Left ventricle myocardium inferior (tissue), 1 donor: ENCODE measurements at regions not wholly inside any gene's neighbourhood (a gene's known extent, or its start where the extent isn't known, plus 50 kb on each side); places are given as distances from the start of the nearest gene placed in this dataset.
"Not testable (repeated sequence)": the region's sequence is repeated elsewhere in the genome, so short reads cannot be mapped to it uniquely, and the experiment has no call there.

Source experiments
- DNase-seq: peaks from one replicate; pipeline ENCODE4 v3.0.0-alpha.2; 2020
- H3K27ac ChIP-seq: fragments of 200-600 bp; replicated peaks from 2 replicates; pipeline ENCODE4 v1.8.0; 2021
- H3K27me3 ChIP-seq: fragments of 200-600 bp; 2 replicates; pipeline ENCODE4 v1.8.0; 2021; ENCODE audit warnings: low read depth
- H3K36me3 ChIP-seq: fragments of 200-600 bp; 2 replicates; pipeline ENCODE4 v1.8.0; 2021
- H3K4me1 ChIP-seq: fragments of 200-600 bp; 2 replicates; pipeline ENCODE4 v1.8.0; 2021
- H3K4me3 ChIP-seq: fragments of 200-600 bp; 2 replicates; pipeline ENCODE4 v1.8.0; 2021; ENCODE audit warnings: mild to moderate bottlenecking, moderate library complexity
- H3K9me3 ChIP-seq: fragments of 200-600 bp; replicated peaks from 2 replicates; pipeline ENCODE4 v1.8.0; 2021
- intact Hi-C: fragments of 100-400 bp; cut with micrococcal nuclease; formaldehyde crosslinking; loops from one replicate; pipeline ENCODE4 v1.11.0; 2022
- TF ChIP-seq, protein P1 (sequence below): fragments of 200-600 bp; IDR thresholded peaks from 2 replicates; pipeline ENCODE4 v1.8.0; 2021; ENCODE audit warnings: antibody characterized with exemption, mild to moderate bottlenecking, borderline replicate concordance
- donor health status: DM: no; HTN: yes; CAD: no; lungs with severe emphysema.

DNA sequence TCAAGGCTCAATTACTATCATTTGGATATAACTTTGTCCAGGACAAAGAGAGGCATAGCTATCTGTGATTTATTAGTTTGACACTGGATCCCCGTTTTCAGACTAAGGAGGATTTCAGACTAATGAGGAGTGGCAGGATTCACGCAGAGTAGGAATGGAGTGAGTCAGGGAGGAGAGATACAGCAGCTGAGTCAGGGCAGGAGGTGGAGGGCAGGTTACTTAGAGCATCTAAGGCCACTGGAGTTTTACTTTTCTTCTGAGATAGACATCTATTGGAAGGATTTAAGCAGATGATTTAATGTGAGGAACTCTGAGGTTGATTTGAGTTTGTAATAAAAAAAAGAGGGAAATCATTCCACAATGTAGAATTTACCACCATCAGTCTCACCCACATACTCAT, 110.6 kb downstream of the RPIA start:
- H3K27me3 ChIP-seq, H3K27ac ChIP-seq, intact Hi-C loops, H3K4me3 ChIP-seq, DNase-seq, H3K36me3 ChIP-seq, H3K4me1 ChIP-seq, H3K9me3 ChIP-seq: not testable (repeated sequence)

DNA sequence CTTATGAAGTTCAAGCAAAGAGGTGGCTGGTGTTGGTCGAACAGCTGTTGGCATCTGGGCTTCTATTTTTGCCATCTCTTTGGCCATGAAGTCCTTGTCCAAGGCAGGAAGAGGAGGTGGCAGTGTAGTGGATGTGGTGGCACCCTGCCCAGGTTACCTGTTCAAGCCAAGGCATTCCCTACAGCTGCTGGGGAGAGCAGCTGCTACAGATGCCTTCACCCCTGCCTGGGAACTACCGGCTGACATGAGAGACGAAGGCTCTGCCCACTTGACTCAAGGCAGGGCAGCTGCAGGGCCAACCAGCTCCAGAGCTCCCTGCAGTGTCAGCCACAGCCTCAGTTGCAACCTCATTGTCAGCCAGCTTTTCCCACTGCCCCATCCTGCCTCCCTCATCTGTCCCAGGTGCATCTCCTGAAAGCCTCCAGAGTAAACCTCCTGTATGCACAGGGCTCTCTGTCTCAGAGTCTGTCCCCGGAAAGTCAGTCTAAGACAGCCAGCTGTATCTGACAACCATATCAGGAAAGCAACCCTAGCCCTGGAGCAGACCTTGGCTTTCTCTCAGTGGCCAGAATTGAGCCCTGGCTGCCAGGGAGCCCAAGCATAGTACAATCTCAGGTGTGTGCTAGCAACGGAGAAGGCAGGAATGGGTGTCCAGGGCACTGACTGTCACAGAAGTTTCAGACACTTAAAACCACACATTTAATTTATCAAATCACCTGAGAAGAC, 115.9 kb downstream of the RPIA start:
- intact Hi-C loops = no loop called here
- TF ChIP-seq, protein P1, sequence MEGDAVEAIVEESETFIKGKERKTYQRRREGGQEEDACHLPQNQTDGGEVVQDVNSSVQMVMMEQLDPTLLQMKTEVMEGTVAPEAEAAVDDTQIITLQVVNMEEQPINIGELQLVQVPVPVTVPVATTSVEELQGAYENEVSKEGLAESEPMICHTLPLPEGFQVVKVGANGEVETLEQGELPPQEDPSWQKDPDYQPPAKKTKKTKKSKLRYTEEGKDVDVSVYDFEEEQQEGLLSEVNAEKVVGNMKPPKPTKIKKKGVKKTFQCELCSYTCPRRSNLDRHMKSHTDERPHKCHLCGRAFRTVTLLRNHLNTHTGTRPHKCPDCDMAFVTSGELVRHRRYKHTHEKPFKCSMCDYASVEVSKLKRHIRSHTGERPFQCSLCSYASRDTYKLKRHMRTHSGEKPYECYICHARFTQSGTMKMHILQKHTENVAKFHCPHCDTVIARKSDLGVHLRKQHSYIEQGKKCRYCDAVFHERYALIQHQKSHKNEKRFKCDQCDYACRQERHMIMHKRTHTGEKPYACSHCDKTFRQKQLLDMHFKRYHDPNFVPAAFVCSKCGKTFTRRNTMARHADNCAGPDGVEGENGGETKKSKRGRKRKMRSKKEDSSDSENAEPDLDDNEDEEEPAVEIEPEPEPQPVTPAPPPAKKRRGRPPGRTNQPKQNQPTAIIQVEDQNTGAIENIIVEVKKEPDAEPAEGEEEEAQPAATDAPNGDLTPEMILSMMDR = no peak

DNA sequence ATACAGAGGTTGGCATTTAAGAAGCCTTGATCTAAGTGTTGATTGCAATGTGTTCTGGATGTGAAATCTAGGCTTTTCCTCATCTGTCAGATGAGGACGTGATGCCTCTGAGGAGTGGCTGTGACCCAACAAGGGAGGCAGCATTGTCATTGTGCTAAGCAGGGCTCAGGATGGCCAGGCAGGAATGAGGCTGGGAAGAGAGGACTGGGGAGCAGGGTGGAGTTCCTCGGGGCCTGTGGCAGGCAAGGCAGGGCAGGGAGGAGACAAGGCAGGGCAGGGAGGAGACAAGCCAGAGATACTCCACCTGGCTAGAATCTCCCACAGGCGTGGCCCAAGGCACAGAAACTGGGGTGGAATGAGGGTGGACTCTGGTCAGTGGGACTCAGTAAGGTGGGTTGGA, 116.6 kb downstream of the RPIA start:
- TF ChIP-seq, protein P1 = no peak
- H3K4me1 ChIP-seq = no peaks in the 10 kb centered on the region
- peaks cover 29% of the 10 kb centered on the region for H3K27me3 ChIP-seq
- H3K4me3 ChIP-seq = no peak overlapping the region
- intact Hi-C loops = no loop called here
- H3K36me3 ChIP-seq = no peaks in the 10 kb centered on the region
- no peaks in the 10 kb centered on the region for H3K9me3 ChIP-seq
- DNase-seq = no peak
- H3K27ac ChIP-seq = no peak overlapping the region

More for the DNA sequence above, 115.9 kb downstream of the RPIA start:
- Histone ChIP-seq H3K36me3 (no peaks in the 10 kb centered on the region), H3K27me3 (peaks cover 29% of the 10 kb centered on the region), H3K9me3 (no peaks in the 10 kb centered on the region), H3K27ac (no peak overlapping the region), H3K4me1 (no peaks in the 10 kb centered on the region), H3K4me3 (no peak overlapping the region)
- DNase-seq = no peak

DNA sequence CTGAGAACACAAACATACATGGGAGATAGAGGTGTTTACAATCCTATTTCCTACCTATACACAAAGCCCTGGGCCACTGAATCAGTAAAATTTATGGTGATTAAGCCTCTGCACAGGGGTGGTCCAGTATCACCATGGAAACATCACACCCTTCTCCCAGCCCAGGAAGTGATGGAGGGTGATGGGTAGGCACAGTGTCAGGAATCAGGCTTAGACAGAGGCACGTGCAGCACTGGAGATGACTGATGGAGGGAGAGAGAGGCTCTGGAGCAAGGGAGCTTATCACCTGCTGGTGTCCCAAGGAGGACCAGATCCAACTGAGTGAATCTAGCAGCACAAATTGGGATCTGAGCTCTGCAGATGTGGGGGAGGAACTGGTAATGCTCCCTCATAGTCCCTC, 117.2 kb downstream of the RPIA start:
- TF ChIP-seq, protein P1 = no peak
- Histone ChIP-seq H3K27me3 (peaks cover 29% of the 10 kb centered on the region), H3K27ac (no peak overlapping the region), H3K9me3 (no peaks in the 10 kb centered on the region), H3K36me3 (no peaks in the 10 kb centered on the region), H3K4me1 (no peaks in the 10 kb centered on the region), H3K4me3 (no peak overlapping the region)
- DNase-seq = no peak
- intact Hi-C loops = no loop called here

DNA sequence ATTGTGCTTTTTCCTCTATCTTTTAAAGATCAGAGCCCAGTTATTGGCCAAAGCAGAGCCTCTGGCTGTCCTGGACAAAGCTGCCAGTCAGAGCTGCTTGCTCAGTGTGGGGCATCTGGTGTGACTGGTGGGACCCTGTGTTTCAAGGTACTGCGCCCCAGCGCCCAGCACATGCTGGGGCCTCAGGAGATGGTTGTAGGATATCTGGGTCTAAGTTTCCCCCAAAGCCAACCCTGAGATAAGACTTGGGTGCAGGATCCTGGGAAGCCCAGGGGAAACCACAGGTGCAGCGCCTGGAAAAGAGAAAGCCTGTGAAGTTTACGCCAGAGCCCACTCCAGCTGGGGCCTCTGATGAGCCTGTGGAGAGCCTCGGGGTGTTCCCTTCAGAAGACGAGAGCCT, 117.7 kb downstream of the RPIA start:
- DNase-seq = no peak
- H3K9me3 ChIP-seq = no peaks in the 10 kb centered on the region
- no peaks in the 10 kb centered on the region for H3K4me1 ChIP-seq
- TF ChIP-seq, protein P1 = no peak
- intact Hi-C loops = no loop called here
- H3K27ac ChIP-seq = no peak overlapping the region
- peaks cover 29% of the 10 kb centered on the region for H3K27me3 ChIP-seq
- no peaks in the 10 kb centered on the region for H3K36me3 ChIP-seq
- no peak overlapping the region for H3K4me3 ChIP-seq

DNA sequence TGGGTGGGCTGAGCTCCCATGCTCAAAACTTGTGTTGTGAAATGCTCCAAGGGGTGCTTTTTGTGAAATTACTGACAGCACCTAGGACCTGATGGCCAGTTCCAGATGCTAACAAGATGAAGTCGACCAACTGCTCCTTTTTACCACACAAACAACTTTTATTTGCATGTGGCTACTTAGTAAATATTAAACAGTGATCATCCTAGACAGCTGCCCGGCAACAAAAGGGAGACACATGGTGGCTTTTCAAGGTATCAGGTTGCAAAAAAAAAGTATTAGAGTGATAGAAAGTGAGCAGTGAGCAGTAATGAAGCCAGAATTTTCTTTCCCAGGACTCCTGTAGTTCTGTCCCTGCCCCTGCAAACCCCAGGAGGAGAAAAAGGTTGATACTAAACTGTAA, 118.5 kb downstream of the RPIA start:
- DNase-seq = no peak
- H3K36me3 ChIP-seq = no peaks in the 10 kb centered on the region
- H3K27ac ChIP-seq = no peak overlapping the region
- TF ChIP-seq, protein P1 = no peak
- H3K9me3 ChIP-seq = no peaks in the 10 kb centered on the region
- H3K27me3 ChIP-seq = peaks cover 29% of the 10 kb centered on the region
- H3K4me3 ChIP-seq = no peak overlapping the region
- intact Hi-C loops = no loop called here
- no peaks in the 10 kb centered on the region for H3K4me1 ChIP-seq
